ENCODE measurements at regions not wholly inside any gene's neighbourhood (a gene's known extent, or its start where the extent isn't known, plus 50 kb on each side); places are given as distances from the start of the nearest gene placed in this dataset.

- no peak for DNase-seq
Measured at GRCh38 chr9:88767504-88767790, 223.8 kb upstream of the S1PR3 start.

GRCh38 chr9:88772575-88772974 is 218.7 kb upstream of the S1PR3 start:
- DNase-seq: no peak

GRCh38 chr9:88773126-88773525 is 218.1 kb upstream of the S1PR3 start:
- no peak for DNase-seq

- no peak for DNase-seq
Measured at GRCh38 chr9:88773627-88774244, 217.5 kb upstream of the S1PR3 start.

GRCh38 chr9:88775037-88775471 is 216.2 kb upstream of the S1PR3 start:
- DNase-seq: no peak

GRCh38 chr9:88775559-88775958 is 215.7 kb upstream of the S1PR3 start:
- no peak for DNase-seq

GRCh38 chr9:88775966-88776365 is 215.3 kb upstream of the S1PR3 start:
- no peak for DNase-seq

GRCh38 chr9:88776717-88777497 is 214.4 kb upstream of the S1PR3 start:
- DNase-seq: no peak

GRCh38 chr9:88777498-88778312 is 213.6 kb upstream of the S1PR3 start:
- peak; percentile 45 for DNase-seq

- peak; percentile 35 for DNase-seq
Measured at GRCh38 chr9:88781628-88782391, 209.5 kb upstream of the S1PR3 start.

- DNase-seq: peak; percentile 24
Measured at GRCh38 chr9:88782931-88783710, 208.1 kb upstream of the S1PR3 start.

- peak; percentile 42 for DNase-seq
Measured at GRCh38 chr9:88783711-88784083, 207.6 kb upstream of the S1PR3 start.

- DNase-seq: no peak
Measured at GRCh38 chr9:88784960-88785359, 206.3 kb upstream of the S1PR3 start.

- DNase-seq: peak; percentile 43
Measured at GRCh38 chr9:88786291-88787079, 204.8 kb upstream of the S1PR3 start.

- no peak for DNase-seq
Measured at GRCh38 chr9:88789785-88790184, 201.5 kb upstream of the S1PR3 start.

GRCh38 chr9:88791105-88791805 is 200.0 kb upstream of the S1PR3 start:
- peak; percentile 26 for DNase-seq

- DNase-seq: peak; percentile 15
Measured at GRCh38 chr9:88792502-88792901, 198.8 kb upstream of the S1PR3 start.

- peak; percentile 32 for DNase-seq
Measured at GRCh38 chr9:88794100-88794499, 197.2 kb upstream of the S1PR3 start.

GRCh38 chr9:88796947-88797346 is 194.3 kb upstream of the S1PR3 start:
- no peak for DNase-seq

GRCh38 chr9:88798476-88798875 is 192.8 kb upstream of the S1PR3 start:
- DNase-seq: peak; percentile 47

All from activated CD8-positive, alpha-beta memory T cell treated with anti-CD3 and anti-CD28 coated beads for 24 hours (primary cell).